GM12874 (cell line): ENCODE measurements at regions not wholly inside any gene's neighbourhood (a gene's known extent, or its start where the extent isn't known, plus 50 kb on each side); places are given as distances from the start of the nearest gene placed in this dataset.

Source experiments
- CTCF ChIP-seq: IDR thresholded peaks from 2 replicates; pipeline ENCODE4 v1.5.1; 2011; ENCODE audit warnings: low read depth, mild to moderate bottlenecking, control low read depth, low read length, moderate library complexity; ENCODE audit not compliant: insufficient read depth

DNA sequence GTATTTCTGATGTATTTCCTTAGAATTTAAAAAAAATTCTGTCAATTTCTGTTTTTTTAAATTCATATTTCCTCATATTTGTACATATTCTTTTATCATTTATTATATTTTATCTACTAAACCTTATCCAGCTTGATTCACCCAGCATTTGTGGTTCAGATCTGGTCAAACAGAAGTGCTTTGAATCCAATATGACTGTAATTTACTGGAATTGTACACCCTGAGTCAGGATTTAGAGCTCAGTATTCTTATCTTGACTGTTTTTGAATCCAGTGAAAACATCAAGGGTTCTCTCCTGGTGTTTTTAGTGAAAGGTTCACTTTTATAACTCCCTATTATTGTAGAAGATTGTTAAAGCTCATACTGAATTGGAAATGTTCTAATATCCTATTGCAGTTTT, 1077.0 kb upstream of the NCAM2 start:
- TF ChIP-seq CTCF = no peak

DNA sequence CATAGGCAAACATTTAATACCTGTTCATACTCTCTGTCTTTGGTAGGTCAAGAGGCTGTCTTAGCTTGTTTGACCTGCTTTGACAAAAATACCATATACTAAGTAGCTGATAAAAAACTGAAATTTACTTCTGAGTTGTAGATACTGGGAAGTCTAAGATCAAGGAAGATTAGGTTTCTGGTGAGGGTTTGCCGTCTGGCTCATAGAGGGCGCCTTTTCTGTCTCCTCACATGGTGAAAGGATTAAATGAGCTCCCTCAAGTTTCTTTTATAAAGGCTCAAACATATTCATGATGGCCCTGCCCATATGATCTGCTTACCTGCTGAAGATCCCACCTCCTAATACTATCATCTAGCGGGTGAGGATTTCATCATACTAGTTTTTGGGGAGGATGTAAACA, 1076.1 kb upstream of the NCAM2 start:
- TF ChIP-seq CTCF = no peak

DNA sequence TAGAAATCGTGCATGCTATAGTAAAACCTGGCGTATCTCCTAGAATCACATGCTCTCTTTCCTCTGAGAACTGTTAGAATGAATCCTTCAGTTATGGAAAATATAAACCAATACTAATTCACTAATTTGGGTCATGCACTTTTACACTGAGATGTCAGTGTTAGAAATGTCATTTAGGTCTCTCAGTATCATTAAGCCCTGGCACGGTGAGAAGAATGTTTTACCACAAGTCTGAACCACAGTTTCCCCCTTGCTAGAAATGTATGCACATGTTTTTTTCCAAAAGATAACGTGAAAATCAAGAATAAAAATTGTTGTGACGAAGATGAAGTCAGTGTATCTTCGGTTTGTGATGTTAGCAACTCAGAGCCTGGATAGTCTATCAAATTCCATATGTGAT, 1062.7 kb upstream of the NCAM2 start:
- TF ChIP-seq CTCF = no peak

DNA sequence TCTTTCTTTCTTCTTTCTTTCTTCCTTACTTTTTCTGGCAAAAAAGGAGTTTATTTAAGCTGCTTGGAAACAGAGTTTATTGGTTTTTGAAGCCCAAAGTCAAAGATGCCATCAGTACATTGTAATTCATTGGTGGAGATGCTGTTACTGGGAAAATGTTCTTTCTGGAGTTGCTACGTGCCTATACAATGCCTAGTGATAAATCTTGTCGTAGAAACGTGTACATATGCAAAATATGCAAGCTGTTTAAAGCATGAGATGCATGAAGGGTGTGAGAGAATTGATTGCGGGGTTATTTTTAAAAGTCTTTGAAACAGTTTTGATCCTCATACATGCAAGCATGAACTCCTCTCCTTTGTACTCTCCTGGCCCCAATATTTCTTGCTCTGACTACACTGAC, 1060.6 kb upstream of the NCAM2 start:
- TF ChIP-seq CTCF = no peak

GRCh38 chr21:19941626-19942025, 1056.6 kb upstream of the NCAM2 start:
- no peak for TF ChIP-seq CTCF

- TF ChIP-seq CTCF = no peak
Measured at GRCh38 chr21:19950347-19950746, 1047.9 kb upstream of the NCAM2 start.

- TF ChIP-seq CTCF = no peak
Measured at GRCh38 chr21:19969156-19969555, 1029.1 kb upstream of the NCAM2 start.

GRCh38 chr21:19981938-19982337, 1016.3 kb upstream of the NCAM2 start:
- TF ChIP-seq CTCF = no peak
